NCI-H1417 treated with DMSO at 0.1 percent for 48 hours (cell line): ENCODE measurements at regions not wholly inside any gene's neighbourhood (a gene's known extent, or its start where the extent isn't known, plus 50 kb on each side); places are given as distances from the start of the nearest gene placed in this dataset.
"Not testable (repeated sequence)": the region's sequence is repeated elsewhere in the genome, so short reads cannot be mapped to it uniquely, and the experiment has no call there.

Experiments
- DNase-seq: peaks from one replicate; lab custom pipeline; 2025; lab: John Stamatoyannopoulos, UW

DNA sequence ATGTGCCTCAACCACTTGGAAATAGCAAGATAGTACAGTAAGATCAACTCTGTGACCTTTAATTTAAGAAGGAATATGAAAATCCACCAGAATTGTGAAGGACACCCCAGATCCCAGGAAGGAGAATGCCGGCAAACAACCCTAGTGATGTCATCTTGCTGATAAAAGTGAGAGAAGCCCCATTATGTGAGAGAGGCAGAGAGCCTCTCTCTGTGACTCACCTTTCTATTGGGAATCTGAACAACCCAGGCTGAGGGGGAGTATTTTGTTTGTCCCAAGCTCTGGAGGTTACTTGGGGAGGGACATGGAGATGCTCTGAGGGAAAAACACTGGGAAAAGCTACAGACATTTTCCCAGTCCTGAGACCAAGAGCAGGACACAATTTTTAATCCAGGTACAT is 188.3 kb upstream of the FERMT1 start:
- DNase-seq, result no peak

DNA sequence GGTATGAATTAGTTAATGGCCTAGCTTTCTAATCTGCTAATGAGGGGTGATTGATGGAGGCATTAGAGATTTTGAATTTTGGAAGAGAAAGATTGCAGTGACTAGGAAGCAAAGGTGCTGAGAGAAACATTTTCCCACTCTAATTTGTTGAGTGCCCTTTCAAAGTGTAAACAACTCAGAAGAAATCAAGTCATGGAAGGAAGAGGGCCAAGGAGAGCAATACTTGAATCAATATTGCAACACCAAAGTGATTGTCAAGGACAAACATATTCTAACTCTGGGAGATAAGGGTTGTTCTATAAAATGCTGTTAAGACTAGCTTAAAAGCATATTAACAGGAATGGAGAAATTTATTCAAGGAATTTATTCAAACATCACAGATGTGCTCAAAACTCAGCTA is 182.7 kb upstream of the FERMT1 start:
- DNase-seq, result no peak

DNA sequence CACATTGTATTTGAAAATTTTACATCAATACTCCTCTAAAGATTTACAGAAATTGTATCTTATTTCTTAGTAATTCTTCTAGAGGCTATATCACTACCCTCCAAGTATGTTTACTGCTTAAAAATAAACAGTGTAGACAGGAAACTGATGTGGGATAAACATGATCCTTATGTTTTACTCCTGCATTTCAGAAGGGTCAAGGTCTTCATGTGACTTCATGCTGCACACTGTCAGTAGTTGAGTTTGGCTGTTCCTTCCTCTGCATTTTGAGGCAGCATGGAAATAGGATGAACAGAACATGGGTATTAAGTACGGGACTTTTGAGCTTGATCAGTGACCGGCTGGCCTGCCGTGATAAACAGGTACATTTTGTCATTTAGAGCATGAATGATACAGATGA is 179.2 kb upstream of the FERMT1 start:
- no peak for DNase-seq

DNA sequence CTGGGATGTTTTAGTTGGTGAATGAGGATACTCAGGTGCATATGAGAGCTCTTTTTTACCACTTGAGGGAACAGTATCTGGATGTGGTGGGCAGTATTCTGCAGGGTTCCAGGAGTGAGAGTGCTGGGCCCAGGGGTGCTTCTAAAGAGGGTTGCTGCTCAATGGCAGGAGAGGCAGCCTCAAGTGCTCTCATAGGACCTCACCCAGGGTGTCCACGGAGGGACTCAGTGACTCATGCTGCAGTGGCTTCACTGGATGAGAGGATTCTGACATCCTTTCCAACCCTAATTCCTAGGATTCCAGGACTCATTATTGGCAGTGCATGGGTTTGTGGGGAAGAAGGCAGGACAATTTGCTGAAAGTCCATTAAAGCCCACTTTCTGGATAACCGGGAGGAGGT is 176.6 kb upstream of the FERMT1 start:
- no peak for DNase-seq

DNA sequence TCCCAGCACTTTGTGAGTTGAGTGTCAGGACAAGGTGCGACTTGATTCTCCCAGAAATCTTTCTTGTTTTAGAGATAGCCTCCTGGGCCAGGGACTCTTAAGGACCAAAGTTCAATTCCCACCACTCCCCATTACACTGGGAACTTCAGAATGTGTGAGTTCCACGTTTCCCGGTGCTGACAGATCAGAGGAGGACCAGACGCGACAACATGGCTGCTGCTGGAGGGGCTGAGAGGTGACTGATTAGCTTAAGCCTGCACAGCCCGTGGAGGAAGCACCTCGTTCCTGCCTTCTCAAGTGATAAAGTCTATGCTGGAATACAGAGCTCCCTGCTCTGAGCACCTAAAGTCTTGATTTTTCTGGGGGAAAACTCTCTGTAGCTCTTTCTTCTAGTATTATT is 175.2 kb upstream of the FERMT1 start:
- DNase-seq, result no peak

DNA sequence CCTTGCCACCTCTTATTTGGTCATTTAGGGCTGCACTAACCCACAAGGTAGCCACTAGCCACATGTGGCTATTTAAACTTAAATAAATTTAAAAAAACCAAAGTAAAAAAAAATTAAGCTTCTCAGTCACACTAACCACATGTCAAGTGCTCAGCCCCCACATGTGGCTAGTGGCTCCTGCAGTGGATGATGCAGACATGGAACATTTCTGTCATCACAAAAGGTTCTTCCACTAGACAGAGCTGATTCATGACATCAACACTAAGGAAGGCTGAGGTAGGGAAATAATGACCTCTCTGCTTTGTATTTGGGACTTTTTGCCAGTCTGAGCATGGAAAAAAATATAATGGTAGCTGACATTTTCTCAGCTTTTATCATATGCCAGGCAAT is 173.0 kb upstream of the FERMT1 start:
- no peak for DNase-seq

DNA sequence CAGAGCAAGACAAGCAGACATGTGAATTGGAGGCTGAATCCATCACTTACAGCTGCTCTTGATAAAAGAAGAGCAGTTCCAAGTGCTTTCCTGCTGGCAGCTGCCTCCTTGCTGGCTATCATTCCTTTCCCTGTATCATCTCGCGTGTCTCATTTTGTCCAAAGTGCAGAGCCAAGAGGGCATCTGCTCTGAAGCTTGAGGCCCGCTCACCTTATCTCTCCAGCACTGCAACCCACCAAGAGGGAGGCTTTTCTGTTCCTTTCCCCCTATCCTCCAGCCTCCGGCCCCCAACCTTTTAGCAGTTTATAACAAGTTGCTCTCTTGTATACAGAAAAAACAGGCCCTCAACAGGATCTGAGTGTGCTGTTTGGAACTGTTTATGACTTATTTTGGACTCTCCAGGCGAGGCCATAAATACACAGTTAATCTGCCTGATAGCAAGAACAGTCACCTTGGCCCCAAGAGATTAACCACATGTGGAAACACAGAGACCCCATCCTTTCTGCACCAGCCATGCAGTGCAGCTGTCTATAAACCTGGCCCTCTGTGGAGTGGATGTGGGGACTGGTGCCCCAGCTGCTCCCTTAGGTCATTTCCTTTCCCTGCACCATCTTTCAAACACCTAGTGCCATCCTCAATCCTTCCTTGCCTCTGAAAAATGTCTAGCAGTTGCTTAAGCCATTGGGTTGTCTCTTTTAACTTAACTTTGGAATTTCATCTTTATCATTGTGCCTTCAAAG is 172.5 kb upstream of the FERMT1 start:
- no peak for DNase-seq

DNA sequence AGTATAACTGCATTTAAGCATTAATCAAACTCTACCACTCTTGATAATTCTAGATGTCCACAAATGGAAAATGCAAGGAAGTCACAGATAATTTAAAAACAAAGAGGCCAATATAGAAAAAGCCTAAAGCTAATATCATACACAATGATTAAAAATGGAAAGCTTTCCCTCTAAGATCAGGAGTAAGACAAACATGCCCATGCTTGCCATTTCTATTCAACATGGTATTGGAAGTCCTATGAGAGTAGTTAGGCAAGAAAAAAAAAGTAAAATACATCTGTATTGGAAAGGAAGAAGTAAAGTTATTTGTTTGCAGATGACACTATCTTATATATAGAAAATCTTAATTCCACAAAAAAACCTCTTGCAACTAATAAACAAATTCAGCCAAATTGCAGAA is 164.6 kb upstream of the FERMT1 start:
- no peak for DNase-seq

DNA sequence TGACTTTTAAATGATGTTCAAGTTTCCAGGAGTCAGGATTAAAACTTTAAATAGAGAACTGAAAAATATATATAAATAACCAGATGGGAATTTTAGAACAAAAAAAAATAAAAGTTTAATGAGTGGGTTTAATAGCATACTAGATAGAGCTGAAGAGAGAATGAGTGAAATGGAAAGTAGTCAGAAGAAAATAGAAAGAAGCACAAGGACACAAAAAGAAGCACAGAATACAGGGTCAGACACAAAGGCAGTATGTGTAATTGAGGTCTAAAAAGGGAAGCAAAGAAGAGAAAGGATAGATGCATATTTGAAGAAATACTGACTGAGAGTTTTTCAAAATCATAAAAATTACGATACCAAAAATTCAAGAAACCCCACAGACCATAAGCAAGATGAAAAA is 159.8 kb upstream of the FERMT1 start:
- DNase-seq, result no peak

DNA sequence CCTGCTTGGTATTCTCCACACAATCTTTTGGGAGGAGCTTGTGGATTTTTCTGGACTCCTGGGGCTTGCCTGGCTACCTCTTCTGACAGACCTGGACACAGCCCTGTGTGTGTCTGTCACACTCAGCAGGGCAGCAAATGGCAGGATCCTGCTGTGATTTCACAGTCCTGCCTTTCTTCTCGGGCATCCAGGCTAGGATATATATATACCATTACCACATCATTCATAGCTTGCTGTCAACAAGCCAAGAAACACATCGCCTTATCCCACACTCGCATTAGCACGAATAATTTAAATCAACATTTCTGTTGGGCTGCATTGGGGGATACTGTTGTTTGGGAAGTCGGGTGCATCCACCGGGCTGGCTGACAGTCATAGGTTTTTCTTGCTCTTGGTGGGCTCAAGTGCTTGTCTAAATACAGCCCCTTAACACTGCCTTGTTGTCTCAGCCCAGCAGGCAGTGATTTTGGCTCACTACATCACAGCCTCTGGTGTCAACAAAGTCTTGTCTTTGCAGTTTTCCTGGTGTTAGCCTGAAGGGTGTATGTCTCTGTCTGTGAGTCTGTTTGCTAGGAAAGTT is 154.9 kb upstream of the FERMT1 start:
- peak; percentile 54 for DNase-seq

DNA sequence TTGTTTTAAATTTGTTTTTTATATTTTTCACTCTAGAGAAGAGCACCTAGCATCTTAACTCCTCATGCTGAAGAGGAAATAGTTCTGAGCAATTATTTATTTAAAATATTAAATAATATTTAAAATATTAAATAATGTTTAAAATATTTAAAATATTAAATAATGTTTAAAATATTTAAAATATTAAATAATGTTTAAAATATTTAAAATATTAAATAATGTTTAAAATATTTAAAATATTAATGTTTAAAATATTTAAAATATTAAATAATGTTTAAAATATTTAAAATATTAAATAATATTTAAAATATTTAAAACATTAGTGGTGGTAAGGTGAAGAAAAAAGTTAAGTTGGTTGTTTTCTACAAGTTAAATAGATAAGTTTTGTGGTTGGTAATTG is 147.6 kb upstream of the FERMT1 start:
- DNase-seq, result not testable (repeated sequence)

DNA sequence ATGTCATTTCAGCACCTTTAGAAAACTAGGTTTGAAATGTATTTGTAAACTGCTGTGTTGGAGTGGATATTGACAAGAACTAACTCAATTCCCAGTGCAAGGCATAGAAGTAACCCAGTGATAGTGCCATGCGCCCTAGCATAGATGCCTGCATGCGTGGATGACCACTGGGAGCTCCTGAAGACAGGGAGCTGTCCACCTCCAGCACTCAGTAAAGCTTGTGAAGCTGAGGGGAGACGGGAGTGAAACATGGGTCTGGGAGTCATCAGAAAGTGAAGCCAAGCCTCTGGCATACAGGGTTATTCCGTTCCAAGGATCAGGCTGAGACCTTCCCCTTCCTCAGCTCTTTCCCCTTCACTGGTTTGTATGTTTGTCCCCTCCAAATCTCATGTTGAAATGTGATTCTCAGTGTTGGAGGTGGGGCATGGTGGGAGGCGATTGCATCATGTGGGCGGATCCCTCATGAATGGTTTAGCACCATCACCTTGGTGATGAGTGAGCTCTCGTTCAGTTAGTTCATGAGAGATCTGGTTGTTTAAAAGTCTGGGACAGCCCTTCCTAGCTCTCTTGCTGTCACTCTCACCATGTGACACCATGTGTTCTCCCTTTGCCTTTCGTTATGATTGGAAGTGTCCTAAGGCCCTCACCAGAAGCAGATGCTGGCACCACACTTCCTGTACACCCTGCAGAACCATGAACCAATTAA is 146.5 kb upstream of the FERMT1 start:
- no peak for DNase-seq

DNA sequence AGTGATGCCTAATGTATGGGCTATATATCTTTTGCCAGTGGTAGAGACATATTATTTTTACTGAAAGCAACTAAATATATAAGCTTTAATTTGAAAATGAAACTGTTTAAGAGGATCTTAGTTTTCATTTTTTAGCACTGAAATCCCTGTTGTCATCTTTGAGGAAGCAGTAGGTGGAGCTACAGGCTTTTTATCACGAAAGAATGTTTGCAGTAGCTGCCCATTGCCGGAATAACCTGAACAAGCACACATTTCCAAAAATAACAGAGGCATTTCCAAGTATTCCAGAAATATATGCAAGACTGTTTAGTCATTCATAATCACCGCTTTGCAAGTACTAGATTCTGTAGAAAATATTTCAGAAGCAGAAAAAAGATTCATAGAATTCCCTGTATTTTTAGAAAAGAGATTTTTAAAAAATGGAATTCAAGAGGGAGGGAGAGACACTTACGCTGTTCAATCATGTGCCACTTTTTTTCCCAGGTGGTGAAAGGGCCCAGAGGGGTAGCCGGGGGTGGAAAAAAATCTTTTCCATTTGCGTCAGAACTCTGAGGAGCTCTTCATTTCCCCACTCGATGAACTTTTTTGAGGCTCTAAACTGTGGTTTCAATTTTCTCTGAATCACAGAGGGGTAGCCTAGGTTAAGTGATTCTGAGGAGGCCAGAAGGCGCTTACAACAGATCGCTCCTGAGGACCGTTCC is 142.5 kb upstream of the FERMT1 start:
- DNase-seq, result peak; percentile 81

DNA sequence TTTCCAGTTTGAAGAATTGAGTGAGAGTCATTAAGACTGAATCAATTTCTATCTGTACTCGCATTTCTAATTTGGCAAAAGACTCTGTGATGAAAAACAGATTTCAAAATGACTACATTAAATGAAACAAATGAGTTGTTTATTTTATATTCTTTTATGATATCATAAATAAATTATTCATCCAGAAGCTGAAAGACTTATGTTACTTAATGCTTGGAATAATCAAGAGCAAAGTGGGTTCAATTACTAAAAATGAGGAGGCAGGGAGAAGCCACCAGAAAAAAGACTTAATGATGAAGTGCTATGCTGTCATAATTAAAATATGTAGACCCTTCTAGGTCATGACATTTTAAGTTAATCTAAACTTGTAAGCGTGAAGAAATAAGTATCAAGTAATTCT is 130.6 kb upstream of the FERMT1 start:
- no peak for DNase-seq

DNA sequence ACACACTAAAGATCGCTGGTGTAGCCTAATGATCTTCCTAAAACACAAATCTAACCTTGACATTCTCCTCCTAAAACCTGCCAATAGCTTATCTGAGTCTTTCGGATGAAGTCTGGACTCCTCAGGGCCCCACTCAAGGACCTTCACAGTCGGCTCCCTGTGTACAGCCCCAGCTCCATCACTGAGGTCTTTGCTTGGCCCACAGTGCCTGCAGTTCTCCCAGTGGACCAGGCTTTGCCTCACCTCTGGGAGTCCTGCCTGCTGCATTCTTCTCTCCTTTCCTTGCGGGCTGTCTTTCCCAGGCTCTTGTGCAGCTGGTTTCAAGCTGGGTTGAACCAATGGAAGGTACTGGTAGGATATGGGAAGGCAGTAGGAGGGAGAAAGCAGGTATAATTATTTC is 122.6 kb upstream of the FERMT1 start:
- DNase-seq, result no peak

DNA sequence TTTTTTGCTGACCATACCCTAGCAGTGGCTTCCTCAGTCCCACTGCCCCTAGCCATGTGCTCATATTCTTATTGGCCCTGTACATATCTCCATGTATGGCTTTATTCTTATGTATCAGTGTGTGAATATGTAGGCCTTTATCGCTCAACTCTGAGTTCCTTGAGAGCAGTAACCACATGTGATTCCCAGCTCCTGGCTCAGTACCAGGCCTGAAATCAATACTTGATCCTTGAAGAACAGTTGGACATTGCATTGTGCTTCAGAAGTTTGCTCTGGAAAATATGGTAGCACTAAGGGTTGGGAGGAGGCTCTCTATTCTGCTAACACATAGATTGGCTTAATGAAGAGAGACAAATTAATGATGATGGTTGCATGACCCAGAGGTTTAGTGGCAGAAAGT is 118.8 kb upstream of the FERMT1 start:
- no peak for DNase-seq

DNA sequence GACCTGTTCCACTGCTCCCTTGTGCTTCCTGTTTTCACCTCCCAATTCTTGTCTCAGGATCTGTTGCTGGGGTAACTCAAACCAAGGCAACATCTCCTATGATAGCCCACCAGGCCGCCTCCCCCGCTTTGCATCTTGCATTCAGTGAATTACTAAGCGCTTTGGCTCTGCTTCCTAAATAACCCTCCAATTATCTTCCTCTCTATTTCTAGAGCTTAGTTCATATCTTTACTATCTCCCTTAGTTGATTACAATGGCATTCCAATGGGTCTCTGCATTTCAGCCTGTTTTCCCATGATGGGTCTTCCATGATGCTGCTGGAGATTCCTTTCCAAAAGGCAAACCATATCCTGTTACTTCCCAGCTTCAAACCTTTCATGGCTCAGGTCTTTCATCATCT is 117.2 kb upstream of the FERMT1 start:
- no peak for DNase-seq

DNA sequence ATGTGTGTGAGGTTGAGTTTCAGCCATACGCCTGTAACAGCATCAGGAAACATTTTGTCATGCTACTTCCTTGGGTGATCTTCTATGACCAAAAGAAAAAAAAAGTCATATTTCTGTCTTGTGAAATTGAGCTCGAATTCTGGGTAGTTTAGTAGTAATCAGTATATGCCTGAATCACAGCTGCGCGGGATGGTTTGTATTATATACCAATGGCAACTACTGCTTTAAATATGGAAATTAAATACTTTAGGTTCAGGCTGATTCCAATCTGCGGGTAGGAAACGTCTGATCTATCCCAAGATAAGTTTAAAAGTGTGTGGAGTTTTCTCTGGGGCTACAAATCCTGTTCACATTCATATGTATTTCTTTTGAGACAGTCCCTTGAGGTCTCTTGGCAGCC is 115.6 kb upstream of the FERMT1 start:
- no peak for DNase-seq

DNA sequence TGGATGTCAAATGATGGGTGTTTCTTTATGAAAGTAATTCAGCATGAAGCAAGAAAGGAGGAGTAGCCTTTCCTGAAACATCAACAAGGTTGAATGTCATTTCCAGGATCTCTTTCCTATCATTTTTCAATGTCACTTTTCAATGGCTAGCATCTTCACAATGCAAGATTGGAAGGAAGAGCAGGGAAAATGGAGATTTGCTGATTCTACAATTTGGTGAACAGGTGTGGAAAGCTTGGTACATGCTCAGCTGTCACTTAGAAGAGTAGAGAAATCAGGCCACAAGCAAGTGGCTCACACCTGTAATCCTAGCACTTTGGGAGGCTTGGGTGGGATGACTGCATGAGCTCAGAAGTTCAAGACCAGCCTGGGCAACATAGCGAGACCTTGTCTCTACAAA is 112.7 kb upstream of the FERMT1 start:
- DNase-seq, result no peak

DNA sequence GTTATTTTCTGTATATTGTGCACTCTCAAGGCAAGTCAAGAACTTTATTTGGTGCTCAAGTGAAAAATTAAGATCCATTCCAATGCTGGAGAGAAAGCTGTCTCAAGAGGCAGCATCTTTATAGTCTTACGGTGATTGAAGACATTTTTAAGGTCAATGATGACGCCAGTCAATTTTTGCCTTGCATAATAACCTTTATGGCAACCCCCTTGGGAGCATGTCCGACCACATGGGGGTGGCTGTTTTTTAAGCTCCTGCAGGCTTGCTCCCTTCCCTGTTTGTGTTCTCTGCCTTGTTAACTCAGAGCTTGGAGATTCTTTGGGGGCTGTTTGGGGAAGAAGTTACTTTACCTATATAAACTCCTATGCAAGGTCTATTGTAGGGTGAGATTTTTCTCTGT is 109.6 kb upstream of the FERMT1 start:
- no peak for DNase-seq

DNA sequence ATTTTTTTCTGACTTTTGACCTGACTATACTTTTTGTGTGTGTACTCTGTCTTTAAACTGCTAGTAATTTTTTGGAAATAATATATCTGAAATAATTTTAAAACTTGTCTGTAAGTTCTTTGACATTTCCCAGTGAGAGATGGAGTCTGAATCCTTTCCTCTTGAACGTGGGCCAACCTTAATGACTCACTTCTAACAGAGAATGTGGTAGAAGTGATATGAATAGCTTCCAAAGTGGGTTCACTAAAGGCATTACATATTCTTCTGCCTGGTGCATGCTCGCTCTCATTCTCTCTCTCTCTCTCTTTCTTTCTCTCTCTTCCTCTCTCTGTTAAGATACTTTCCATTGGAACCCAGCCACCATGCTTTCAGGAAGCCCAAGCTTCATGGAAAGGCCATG is 108.7 kb upstream of the FERMT1 start:
- DNase-seq, result no peak

DNA sequence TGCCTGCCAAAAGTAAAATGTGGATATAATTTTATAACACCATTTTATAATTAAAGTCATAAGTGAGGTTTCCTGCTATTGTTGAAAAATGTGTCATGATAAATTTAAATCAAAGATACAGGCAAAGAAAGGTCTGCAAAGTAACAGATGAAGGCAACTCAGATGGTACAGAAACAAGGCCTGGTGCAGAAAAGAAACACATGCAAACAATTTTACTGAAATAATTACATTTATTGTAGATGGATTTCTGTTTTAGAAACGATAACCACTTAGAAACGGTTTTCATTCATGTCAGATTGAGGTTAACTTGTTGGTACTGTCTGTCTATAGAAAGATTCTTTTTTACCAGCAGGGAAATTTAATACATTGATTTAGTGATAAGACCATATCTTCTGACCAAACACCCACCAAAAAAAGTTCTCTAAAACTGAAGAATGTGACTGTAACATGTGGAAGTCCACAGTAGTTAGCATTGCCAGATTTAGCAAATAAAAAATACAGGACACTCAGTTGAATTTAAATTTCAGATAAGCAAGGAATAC is 105.5 kb upstream of the FERMT1 start:
- DNase-seq, result no peak

DNA sequence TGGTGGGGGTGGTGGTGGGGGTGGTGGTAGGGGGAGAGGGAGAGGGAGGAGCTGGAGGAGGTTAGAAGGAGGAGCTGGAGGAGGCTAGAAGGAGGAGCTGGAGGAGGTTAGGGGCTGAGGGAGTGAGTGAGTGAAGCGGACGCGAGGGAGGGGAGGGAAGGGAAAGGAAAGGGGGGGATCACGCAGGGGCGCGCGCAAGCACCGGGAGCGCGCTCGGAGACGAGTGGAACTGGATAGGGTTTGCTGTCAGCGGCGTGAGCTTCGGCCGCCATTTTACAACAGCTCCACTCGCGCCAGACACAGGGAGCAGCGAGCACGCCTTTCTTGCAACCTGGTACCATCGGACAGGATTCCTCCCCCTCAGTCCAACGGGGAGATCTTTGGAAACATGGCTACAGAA is 90.5 kb upstream of the FERMT1 start:
- DNase-seq, result no peak
